ENCODE measurements at regions not wholly inside any gene's neighbourhood (a gene's known extent, or its start where the extent isn't known, plus 50 kb on each side); places are given as distances from the start of the nearest gene placed in this dataset.
"Not testable (repeated sequence)": the region's sequence is repeated elsewhere in the genome, so short reads cannot be mapped to it uniquely, and the experiment has no call there.

DNA sequence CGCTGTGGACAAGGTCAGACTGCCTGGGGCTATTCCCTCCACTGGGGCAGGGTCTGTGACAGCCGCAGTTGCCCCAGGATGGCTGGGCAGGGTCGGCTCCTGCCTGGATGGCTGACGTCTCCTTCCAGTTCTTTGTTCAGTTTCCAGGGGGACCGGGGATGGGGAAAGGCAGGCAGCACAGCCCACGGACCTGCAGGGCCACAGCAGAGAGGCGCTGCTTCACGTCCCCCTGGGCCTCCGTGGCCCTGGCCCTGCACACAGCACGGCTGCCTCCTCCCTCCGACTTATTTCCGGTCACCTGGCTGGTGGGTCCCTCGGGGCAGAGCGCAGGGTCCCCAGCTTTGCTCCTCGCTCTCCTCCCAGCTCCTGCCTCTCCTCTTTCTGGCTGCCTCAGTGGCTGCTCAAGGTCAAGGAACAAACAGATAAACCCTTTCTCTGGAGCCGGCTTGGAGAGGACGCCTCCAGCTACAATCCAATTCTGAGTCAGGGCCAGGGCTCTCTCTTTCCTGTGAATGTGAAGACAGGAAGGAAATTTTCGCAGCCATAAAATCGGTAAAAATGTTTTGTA is 169.7 kb downstream of the C9orf50 start:
- Histone ChIP-seq H3K27ac (peak overlapping the region in 1 of 2 donors; percentile 24), H3K4me1 (replicated peaks in 1 of 2) (peaks cover 30 to 34% of the 10 kb centered on the region in 2 donors), H3K4me3 (no peak overlapping the region)
- in situ Hi-C loops (cut with MboI; ENCODE audit: low pct_unique_long_range_greater_than_20kb in 2 of 9, low sequenced_read_pairs in 9 of 9, unreplicated experiment in 9 of 9), result no loop called here
- ATAC-seq (replicated peaks in 6 of 8), result peak in 5 of 8 experiments; percentile 9 to 77 (median 31)
- WGBS, 10 experiments, result 6 to 100% (median 85%) methylated on average over 1 to 6 of the region's 19 CpGs; no CpG with 5 or more reads in 2 of the 10 experiments

- no peak overlapping the region for H3K4me3 ChIP-seq
- H3K27ac ChIP-seq, result no peak overlapping the region
- in situ Hi-C loops (cut with MboI; ENCODE audit: low pct_unique_long_range_greater_than_20kb in 2 of 9, low sequenced_read_pairs in 9 of 9, unreplicated experiment in 9 of 9), result no loop called here
- ATAC-seq (replicated peaks in 6 of 8), result peak in 1 of 8 experiments; percentile 8
- peaks cover 26 to 28% of the 10 kb centered on the region in 2 donors for H3K4me1 ChIP-seq (replicated peaks in 1 of 2)
- 76 to 100% (median 87%) methylated on average over 1 to 12 of the region's 16 CpGs; no CpG with 5 or more reads in 3 of the 10 experiments for WGBS, 10 experiments
Measured at GRCh38 chr9:129449066-129449465, 171.8 kb downstream of the C9orf50 start.

DNA sequence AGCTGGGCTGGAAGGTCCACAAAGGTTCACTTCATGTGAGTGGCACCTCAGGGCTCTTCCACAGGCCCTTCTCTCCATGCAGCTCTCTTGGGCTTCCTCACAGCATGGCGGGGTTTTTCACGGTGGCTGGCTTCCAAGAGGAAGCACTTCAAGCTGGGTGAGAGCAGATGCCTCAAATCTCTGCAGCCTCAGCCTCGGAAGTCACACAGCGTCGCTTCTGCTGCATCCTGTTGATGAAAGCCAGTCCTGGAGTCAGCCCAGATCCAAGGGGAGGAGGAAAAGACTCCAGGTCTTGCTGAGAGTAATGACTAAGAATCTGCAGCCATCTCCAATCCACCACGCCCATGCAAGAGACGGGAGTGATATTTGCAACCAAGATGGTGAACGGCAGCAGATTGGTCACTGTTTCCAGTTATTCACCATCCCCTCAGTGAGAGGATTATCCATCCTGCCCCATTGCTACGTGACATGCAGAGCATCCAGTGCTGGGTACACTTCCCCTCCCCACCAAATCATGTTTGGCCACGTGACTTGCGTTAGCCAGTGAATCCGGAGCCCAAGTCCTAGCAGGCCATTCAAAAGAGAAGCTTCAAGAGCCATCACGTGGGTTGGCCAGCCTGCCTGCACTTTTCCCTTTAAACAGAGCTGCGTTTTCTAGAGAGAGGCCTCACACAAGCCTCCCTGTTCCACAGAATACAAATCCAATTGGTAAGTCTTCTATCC is 173.9 kb downstream of the C9orf50 start:
- Histone ChIP-seq H3K27ac (peak overlapping the region in 1 of 2 donors; percentile 35), H3K4me1 (replicated peaks in 1 of 2) (peaks cover 36 to 37% of the 10 kb centered on the region in 2 donors), H3K4me3 (no peak overlapping the region)
- WGBS, 10 experiments, result 20 to 70% (median 46%) methylated on average over 2 to 9 of the region's 14 CpGs; no CpG with 5 or more reads in 4 of the 10 experiments
- in situ Hi-C loops (cut with MboI; ENCODE audit: low pct_unique_long_range_greater_than_20kb in 2 of 9, low sequenced_read_pairs in 9 of 9, unreplicated experiment in 9 of 9), result no loop called here
- peak in 7 of 8 experiments; percentile 72 to 89 (median 80) for ATAC-seq (replicated peaks in 6 of 8)

DNA sequence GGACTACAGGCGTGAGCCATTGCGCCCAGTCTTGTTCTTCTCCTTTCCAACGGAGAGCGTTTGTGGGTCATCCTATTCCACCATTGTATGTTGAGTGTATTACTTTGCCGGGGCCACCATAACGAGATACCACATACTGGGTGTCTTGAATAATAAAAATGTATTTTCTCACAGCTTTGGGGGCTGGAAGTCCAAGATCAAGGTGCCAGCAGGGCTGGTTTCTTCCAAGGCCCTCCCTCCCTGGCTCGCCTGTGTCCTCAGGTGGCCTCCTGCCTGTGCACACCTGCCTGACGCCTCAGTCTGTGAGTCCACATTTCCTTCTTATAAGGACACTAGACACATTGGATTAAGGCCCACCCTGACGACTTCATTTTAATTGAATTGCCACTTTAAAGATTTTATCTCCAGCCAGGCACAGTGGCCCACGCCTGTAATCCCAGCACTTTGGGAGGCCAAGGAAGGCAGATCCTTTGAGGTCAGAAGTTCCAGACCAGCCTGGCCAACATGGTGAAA is 175.1 kb downstream of the C9orf50 start:
- Histone ChIP-seq H3K27ac (no peak overlapping the region), H3K4me1 (replicated peaks in 1 of 2) (peaks cover 34 to 37% of the 10 kb centered on the region in 2 donors), H3K4me3 (no peak overlapping the region)
- ATAC-seq (replicated peaks in 6 of 8), result no peak
- WGBS, 10 experiments, result 68 to 100% (median 86%) methylated on average over 1 to 8 of the region's 10 CpGs; no CpG with 5 or more reads in 1 of the 10 experiments
- in situ Hi-C loops (cut with MboI; ENCODE audit: low pct_unique_long_range_greater_than_20kb in 2 of 9, low sequenced_read_pairs in 9 of 9, unreplicated experiment in 9 of 9), result no loop called here

GRCh38 chr9:129443515-129444164 is 177.3 kb downstream of the C9orf50 start:
- in situ Hi-C loops (cut with MboI; ENCODE audit: low pct_unique_long_range_greater_than_20kb in 2 of 9, low sequenced_read_pairs in 9 of 9, unreplicated experiment in 9 of 9); ATAC-seq (replicated peaks in 6 of 8); H3K4me3 ChIP-seq; H3K27ac ChIP-seq: not testable (repeated sequence)
- H3K4me1 ChIP-seq (replicated peaks in 1 of 2), result peaks cover 33 to 36% of the 10 kb centered on the region in 2 donors
- WGBS, 10 experiments, result 40 to 83% (median 69%) methylated on average over 1 to 8 of the region's 8 CpGs; no CpG with 5 or more reads in 2 of the 10 experiments

GRCh38 chr9:129442803-129443511 is 177.9 kb downstream of the C9orf50 start:
- WGBS, 10 experiments, result 8 to 100% (median 58%) methylated on average over 1 to 13 of the region's 13 CpGs
- in situ Hi-C loops (cut with MboI; ENCODE audit: low pct_unique_long_range_greater_than_20kb in 2 of 9, low sequenced_read_pairs in 9 of 9, unreplicated experiment in 9 of 9), result no loop called here
- ATAC-seq (replicated peaks in 6 of 8), result peak in 1 of 8 experiments; percentile 31
- Histone ChIP-seq H3K4me3 (no peak overlapping the region), H3K4me1 (replicated peaks in 1 of 2) (peaks cover 40 to 42% of the 10 kb centered on the region in 2 donors), H3K27ac (peak overlapping the region in 1 of 2 donors; percentile 12)

DNA sequence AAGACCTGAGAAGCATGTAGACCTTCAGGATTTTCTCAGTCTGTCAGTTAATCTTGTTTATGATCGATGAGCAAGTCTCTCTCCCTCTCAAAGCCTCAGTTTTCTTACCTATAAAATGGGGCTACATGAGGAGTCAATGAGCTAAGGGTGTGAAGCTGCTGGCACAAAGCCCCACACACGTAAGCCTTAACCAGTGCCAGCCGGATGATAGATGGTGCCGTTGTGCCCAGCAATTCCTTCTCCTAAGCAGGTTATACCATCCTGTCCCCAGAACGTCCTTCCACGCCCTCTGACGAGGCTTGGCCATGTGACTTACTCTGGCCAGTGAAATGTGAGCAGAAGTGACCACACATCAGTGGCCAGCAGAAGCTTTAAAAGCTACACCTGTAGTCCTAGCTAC is 179.0 kb downstream of the C9orf50 start:
- peaks cover 39 to 40% of the 10 kb centered on the region in 2 donors for H3K4me1 ChIP-seq (replicated peaks in 1 of 2)
- no peak overlapping the region for H3K27ac ChIP-seq
- 49 to 90% (median 82%) methylated on average over 1 to 7 of the region's 7 CpGs; no CpG with 5 or more reads in 2 of the 10 experiments for WGBS, 10 experiments
- no peak overlapping the region for H3K4me3 ChIP-seq
- no peak for ATAC-seq (replicated peaks in 6 of 8)
- in situ Hi-C loops (cut with MboI; ENCODE audit: low pct_unique_long_range_greater_than_20kb in 2 of 9, low sequenced_read_pairs in 9 of 9, unreplicated experiment in 9 of 9), result no loop called here

DNA sequence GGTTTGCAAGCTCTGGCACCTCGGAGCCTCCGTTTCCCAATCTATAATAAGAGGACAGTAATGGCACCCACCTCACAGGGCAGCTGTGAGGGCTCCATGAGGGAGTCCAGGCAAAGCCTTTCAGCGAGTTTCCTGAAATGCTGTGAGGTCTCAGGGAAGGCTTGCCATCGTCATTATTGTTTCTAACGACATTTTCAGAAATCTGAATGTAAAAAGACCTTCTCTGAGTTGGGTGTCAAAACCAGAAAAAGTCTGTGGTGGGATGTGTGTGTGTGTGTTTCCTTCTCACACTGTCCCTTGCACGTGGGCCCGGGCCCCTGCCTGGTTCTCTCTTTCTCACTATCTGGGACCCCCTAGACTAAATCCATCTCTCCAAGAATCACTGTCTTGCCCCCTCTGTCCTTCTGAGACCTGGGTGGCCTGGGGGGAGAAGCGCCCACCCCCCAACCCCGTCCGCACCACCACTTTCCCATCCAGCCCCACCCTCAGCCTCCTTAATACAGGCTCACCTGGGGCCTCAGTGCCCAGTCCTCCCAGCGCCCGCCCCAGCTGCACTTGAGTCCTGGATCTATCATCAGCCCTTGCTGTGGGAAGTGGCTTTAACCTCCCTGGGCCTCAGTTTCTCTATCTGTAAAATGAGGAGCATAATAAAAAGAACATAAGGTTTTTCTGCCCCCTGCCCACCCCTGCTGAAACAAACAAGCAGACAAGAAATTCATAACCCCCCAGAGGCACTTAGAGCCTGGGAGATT is 180.3 kb downstream of the C9orf50 start:
- in situ Hi-C loops (cut with MboI; ENCODE audit: low pct_unique_long_range_greater_than_20kb in 2 of 9, low sequenced_read_pairs in 9 of 9, unreplicated experiment in 9 of 9), result no loop called here
- 30 to 73% (median 55%) methylated on average over 2 to 8 of the region's 12 CpGs for whole genome bisulfite sequencing, 10 experiments
- Histone ChIP-seq H3K27ac (no peak overlapping the region), H3K4me1 (replicated peaks in 1 of 2) (peaks cover 46 to 48% of the 10 kb centered on the region in 2 donors), H3K4me3 (no peak overlapping the region)
- ATAC-seq (replicated peaks in 6 of 8), result no peak

GRCh38 chr9:129439242-129439641 is 181.7 kb downstream of the C9orf50 start:
- H3K27ac ChIP-seq, result no peak overlapping the region
- WGBS, 10 experiments, result 40 to 80% (median 70%) methylated on average over 3 to 6 of the region's 6 CpGs; no CpG with 5 or more reads in 1 of the 10 experiments
- H3K4me3 ChIP-seq, result no peak overlapping the region
- ATAC-seq (replicated peaks in 6 of 8), result no peak
- in situ Hi-C loops (cut with MboI; ENCODE audit: low pct_unique_long_range_greater_than_20kb in 2 of 9, low sequenced_read_pairs in 9 of 9, unreplicated experiment in 9 of 9), result no loop called here
- peaks cover 48 to 49% of the 10 kb centered on the region in 2 donors for H3K4me1 ChIP-seq (replicated peaks in 1 of 2)

DNA sequence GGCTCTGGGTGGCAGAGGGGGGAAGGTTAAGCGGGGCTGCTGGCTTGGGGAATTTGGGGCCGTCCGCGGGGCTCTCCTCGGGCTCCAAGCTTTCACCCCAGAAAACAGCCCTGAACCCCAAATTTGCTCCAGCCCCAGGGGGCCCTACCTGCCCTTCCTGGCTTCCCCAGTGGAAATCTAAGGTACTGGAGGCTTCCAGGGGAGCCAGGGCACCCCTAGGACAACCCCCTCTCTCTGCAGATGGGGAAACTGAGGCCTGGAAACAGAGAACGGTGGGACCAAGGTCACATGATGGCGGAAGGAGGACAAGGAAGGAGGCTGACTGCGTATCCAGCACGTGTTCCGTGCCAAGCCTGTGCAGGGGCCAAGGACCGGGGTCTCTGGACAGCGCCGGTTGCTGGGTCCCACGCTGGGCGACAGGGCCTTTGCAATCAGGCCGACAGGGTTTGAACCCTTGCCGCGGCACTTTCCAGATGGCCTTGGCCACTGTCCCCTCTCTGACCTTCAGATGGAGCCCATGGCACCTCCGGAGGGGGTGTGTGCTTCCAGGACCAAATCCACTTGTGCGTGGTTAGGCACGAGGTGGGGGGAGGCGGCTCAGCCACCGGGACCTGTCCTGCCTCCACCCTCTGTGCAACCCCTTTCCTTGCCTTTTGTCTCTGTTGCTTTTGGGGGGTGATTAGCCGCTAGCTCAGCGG is 183.1 kb downstream of the C9orf50 start:
- Histone ChIP-seq H3K4me1 (replicated peaks in 1 of 2) (peaks cover 43 to 45% of the 10 kb centered on the region in 2 donors), H3K27ac (peak overlapping the region; percentile 93 to 98), H3K4me3 (peak overlapping the region; percentile 14 to 40 (median 23))
- ATAC-seq (replicated peaks in 6 of 8), result peak in 3 of 8 experiments; percentile 8 to 13 (median 9)
- in situ Hi-C loops (cut with MboI; ENCODE audit: low pct_unique_long_range_greater_than_20kb in 2 of 9, low sequenced_read_pairs in 9 of 9, unreplicated experiment in 9 of 9), result no loop called here
- 18 to 47% (median 33%) methylated on average over 1 to 15 of the region's 25 CpGs; no CpG with 5 or more reads in 1 of the 10 experiments for WGBS, 10 experiments

DNA sequence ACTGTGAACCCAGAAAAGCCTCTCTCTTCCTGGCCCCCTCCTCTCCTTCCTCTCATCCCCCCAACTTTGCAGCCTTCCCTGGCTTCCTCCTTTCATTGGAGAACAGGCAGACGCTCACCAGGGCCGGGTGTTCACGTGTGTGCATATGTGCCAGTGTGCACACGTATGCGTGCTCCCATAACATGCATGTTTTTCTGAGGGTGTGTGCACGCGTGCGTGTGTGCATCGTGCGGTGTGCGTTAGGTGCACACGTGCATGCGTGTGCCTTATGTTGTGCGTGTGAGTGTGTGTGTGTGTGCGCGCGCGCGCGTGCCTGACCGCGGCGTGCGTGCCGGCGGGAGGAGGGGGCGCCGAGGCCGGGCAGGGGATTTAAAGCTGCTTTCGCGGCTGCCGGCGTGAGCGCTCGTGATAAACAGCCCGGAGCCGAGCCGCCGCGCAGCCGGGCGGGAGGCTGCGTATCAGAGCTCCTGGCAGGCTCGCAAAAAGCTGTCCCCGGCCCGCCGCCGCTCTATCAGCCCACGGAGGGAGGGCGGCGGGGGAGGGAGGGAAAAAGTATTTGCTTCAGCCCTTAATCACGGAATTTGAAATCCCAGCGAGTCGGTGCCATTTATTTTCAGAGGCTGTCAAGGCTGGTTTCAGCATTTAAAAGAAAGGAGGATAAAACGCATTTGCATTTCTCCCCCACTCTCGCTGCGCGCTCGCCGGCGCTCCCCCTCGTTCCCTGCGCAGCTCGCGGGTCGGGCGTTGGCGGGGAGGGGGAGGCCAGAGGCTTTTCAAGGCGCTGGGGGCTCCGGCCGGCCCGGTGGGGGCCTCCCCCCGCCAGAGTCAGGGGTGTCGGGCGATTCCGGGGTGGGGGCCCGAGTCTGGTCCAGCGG is 183.9 kb downstream of the C9orf50 start:
- peak; percentile 85 to 92 (median 88) for ATAC-seq (replicated peaks in 6 of 8)
- peak overlapping the region; percentile 14 to 40 (median 23) for H3K4me3 ChIP-seq
- 0 to 10% (median 2%) methylated on average over 2 to 41 of the region's 78 CpGs; no CpG with 5 or more reads in 2 of the 10 experiments for WGBS, 10 experiments
- in situ Hi-C loops (cut with MboI; ENCODE audit: low pct_unique_long_range_greater_than_20kb in 2 of 9, low sequenced_read_pairs in 9 of 9, unreplicated experiment in 9 of 9), result no loop called here
- peak overlapping the region; percentile 93 to 98 for H3K27ac ChIP-seq
- peaks cover 46 to 47% of the 10 kb centered on the region in 2 donors for H3K4me1 ChIP-seq (replicated peaks in 1 of 2)

All from motor neuron (in vitro differentiated cells).